HEK293 (cell line): ENCODE measurements at regions not wholly inside any gene's neighbourhood (a gene's known extent, or its start where the extent isn't known, plus 50 kb on each side); places are given as distances from the start of the nearest gene placed in this dataset.
"Not testable (repeated sequence)": the region's sequence is repeated elsewhere in the genome, so short reads cannot be mapped to it uniquely, and the experiment has no call there.

Source experiments
- CTCF ChIA-PET: fragments of 350-600 bp; formaldehyde crosslinking; extraction: SDS; loops from one replicate; lab custom pipeline; 2021; ENCODE audit warnings: antibody characterized with exemption; lab: Yijun Ruan, JAX
- POLR2A ChIA-PET: fragments of 300-600 bp; formaldehyde crosslinking; extraction: SDS; loops from one replicate; lab custom pipeline; 2020; ENCODE audit warnings: antibody characterized with exemption, inconsistent platforms; lab: Yijun Ruan, JAX
- H3K27ac ChIP-seq: fragments of 200-500 bp; sonication (Bioruptor generic); 2 replicates; pipeline ENCODE4 v1.5.1; 2014; ENCODE audit warnings: low read depth, low read length, control low read depth, inconsistent platforms; ENCODE audit errors: extremely low read depth
- H3K36me3 ChIP-seq, 2 experiments: fragments of 200-500 bp in 1 of 2; sonication (Bioruptor generic) in 1 of 2; 1 replicate in 1 of 2; 2 replicates in 1 of 2; pipeline ENCODE4 v1.5.1; 2014 to 2017; ENCODE audit warnings: inconsistent platforms in 2 of 2, low read length in 2 of 2; ENCODE audit not compliant: control insufficient read depth in 2 of 2, insufficient read depth in 1 of 2
- H3K4me1 ChIP-seq: fragments of 200-500 bp; sonication (Bioruptor generic); 2 replicates; pipeline ENCODE4 v1.5.1; 2014; ENCODE audit warnings: mild to moderate bottlenecking, low read length, inconsistent platforms; ENCODE audit not compliant: control insufficient read depth, insufficient read depth
- H3K4me3 ChIP-seq: 2 replicates; pipeline ENCODE4 v1.5.1; 2011; ENCODE audit warnings: low read depth, mild to moderate bottlenecking, control low read depth, low read length, moderate library complexity
- H3K9me3 ChIP-seq: fragments of 200-500 bp; sonication (Bioruptor generic); 2 replicates; pipeline ENCODE4 v1.5.1; 2014; ENCODE audit warnings: low read depth, low read length, inconsistent platforms; ENCODE audit not compliant: control insufficient read depth, insufficient read depth
- BCL11B ChIP-seq: fragments of 450-650 bp; formaldehyde crosslinking; IDR thresholded peaks from 2 replicates; pipeline ENCODE4 v1.5.1; 2016; ENCODE audit warnings: low read depth, missing biosample characterization, missing genetic modification characterization
- HOXC10 ChIP-seq: sonication (generic); formaldehyde crosslinking; IDR thresholded peaks from 2 replicates; pipeline ENCODE4 v1.8.1; 2023; ENCODE audit warnings: mild to moderate bottlenecking, missing genetic modification reagents
- HOXD13 ChIP-seq: sonication (generic); formaldehyde crosslinking; IDR thresholded peaks from 2 replicates; pipeline ENCODE4 v1.8.0; 2022; ENCODE audit warnings: missing genetic modification reagents, borderline replicate concordance
- WT1 ChIP-seq: fragments of 450-650 bp; formaldehyde crosslinking; IDR thresholded peaks from 2 replicates; pipeline ENCODE4 v1.5.1; 2016; ENCODE audit warnings: missing biosample characterization, missing genetic modification characterization
- ZBTB49 ChIP-seq: fragments of 450-650 bp; formaldehyde crosslinking; IDR thresholded peaks from 2 replicates; pipeline ENCODE4 v1.5.1; 2016; ENCODE audit warnings: missing biosample characterization, missing genetic modification characterization, low read depth
- ZBTB8A ChIP-seq: fragments of 450-650 bp; formaldehyde crosslinking; IDR thresholded peaks from 2 replicates; pipeline ENCODE4 v1.5.1; 2016; ENCODE audit warnings: missing biosample characterization, missing genetic modification characterization
- ZNF121 ChIP-seq: fragments of 450-650 bp; formaldehyde crosslinking; IDR thresholded peaks from 2 replicates; pipeline ENCODE4 v1.5.1; 2016; ENCODE audit warnings: missing biosample characterization, missing genetic modification characterization
- ZNF202 ChIP-seq: fragments of 450-650 bp; formaldehyde crosslinking; IDR thresholded peaks from 2 replicates; pipeline ENCODE4 v1.5.1; 2016; ENCODE audit warnings: missing biosample characterization, missing genetic modification characterization, borderline replicate concordance
- ZNF248 ChIP-seq: fragments of 450-650 bp; formaldehyde crosslinking; IDR thresholded peaks from 2 replicates; pipeline ENCODE4 v1.5.1; 2017; ENCODE audit warnings: missing biosample characterization, missing genetic modification characterization
- ZNF510 ChIP-seq: fragments of 450-650 bp; formaldehyde crosslinking; IDR thresholded peaks from 2 replicates; pipeline ENCODE4 v1.5.1; 2018; ENCODE audit warnings: mild to moderate bottlenecking, missing genetic modification characterization, missing biosample characterization; ENCODE audit not compliant: insufficient replicate concordance
- ZNF701 ChIP-seq: fragments of 450-650 bp; formaldehyde crosslinking; IDR thresholded peaks from 2 replicates; pipeline ENCODE4 v1.5.1; 2016; ENCODE audit warnings: missing biosample characterization, missing genetic modification characterization
- ZNF747 ChIP-seq: fragments of 450-650 bp; formaldehyde crosslinking; IDR thresholded peaks from 2 replicates; pipeline ENCODE4 v1.5.1; 2016; ENCODE audit warnings: missing biosample characterization, missing genetic modification characterization
- TF ChIP-seq, protein P1 (sequence below): fragments of 450-650 bp; formaldehyde crosslinking; IDR thresholded peaks from 2 replicates; pipeline ENCODE4 v1.5.1; 2016; ENCODE audit warnings: missing biosample characterization, missing genetic modification characterization
- TF ChIP-seq, protein P2 (sequence below): fragments of 450-650 bp; formaldehyde crosslinking; IDR thresholded peaks from 2 replicates; pipeline ENCODE4 v1.5.1; 2016; ENCODE audit warnings: missing biosample characterization, missing genetic modification characterization
- TF ChIP-seq, protein P3 (sequence below): fragments of 450-650 bp; formaldehyde crosslinking; IDR thresholded peaks from 2 replicates; pipeline ENCODE4 v1.5.1; 2016; ENCODE audit warnings: missing biosample characterization, missing genetic modification characterization, borderline replicate concordance
- TF ChIP-seq, protein P4 (sequence below): fragments of 450-650 bp; formaldehyde crosslinking; IDR thresholded peaks from 2 replicates; pipeline ENCODE4 v1.5.1; 2017; ENCODE audit warnings: missing biosample characterization, missing genetic modification characterization
- TF ChIP-seq, protein P5 (sequence below): fragments of 450-650 bp; formaldehyde crosslinking; optimal IDR thresholded peaks from 2 replicates; pipeline ENCODE3; 2016; ENCODE audit warnings: missing biosample characterization, mild to moderate bottlenecking, missing genetic modification characterization

DNA sequence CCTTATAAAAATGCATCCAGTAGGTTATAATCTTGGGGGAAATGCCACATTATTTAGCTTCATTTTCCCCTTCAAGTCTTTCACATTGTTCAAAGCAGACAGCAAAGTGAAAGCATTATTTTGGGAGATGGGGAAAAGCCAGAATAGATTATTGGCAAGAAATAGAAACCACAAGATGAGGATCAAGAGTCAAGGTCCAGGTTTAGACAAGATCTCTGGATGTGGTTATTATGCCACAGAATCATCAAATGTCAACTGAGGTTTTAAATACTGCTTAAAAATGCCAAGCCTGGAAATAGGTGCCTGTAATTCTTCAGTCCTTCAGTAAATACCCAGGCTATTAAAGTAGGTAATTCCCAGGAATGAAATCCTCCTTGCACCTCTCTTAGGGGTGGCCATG is 65.1 kb upstream of the ALOX12 start:
- H3K4me1 ChIP-seq = no peaks in the 10 kb centered on the region
- H3K27ac ChIP-seq = no peak overlapping the region
- no peak overlapping the region for H3K4me3 ChIP-seq
- TF ChIP-seq ZNF202 (tag by site-specific recombination) (no peak), ZNF121 (tag by site-specific recombination) (no peak), ZBTB8A (no peak), HOXD13 (CRISPR knock-in tag) (no peak)
- TF ChIP-seq, protein P1, sequence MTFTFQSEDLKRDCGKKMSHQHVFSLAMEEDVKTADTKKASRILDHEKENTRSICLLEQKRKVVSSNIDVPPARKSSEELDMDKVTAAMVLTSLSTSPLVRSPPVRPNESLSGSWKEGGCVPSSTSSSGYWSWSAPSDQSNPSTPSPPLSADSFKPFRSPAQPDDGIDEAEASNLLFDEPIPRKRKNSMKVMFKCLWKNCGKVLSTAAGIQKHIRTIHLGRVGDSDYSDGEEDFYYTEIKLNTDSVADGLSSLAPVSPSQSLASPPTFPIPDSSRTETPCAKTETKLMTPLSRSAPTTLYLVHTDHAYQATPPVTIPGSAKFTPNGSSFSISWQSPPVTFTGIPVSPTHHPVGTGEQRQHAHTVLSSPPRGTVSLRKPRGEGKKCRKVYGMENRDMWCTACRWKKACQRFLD (tag by site-specific recombination) = no peak
- ChIA-PET CTCF (interaction anchor here (1.3 to 4.1 kb wide), 2 partner anchors 10 to 20 kb away, joined by 4 to 22 read pairs; no protein-coding TSS in a partner anchor), POLR2A (no interaction called here)
- no peaks in the 10 kb centered on the region for H3K9me3 ChIP-seq
- H3K36me3 ChIP-seq = no peaks in the 10 kb centered on the region

DNA sequence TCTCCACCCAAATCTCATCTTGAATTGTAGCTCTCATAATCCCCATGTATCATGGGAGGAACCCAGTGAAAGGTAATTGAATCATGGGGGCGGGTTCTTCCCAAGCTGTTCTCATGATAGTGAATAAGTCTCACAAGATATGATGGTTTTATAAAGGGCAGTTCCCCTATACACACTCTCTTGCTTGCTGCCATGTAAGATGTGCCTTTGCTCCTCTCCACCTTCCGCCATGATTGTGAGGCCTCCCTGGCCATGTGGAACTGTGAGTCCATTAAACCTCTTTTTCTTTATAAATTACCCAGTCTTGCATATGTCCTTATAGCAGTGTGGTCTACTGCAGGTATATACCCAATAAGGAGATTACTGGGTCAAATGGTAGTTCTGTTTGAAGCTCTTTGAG is 61.3 kb upstream of the ALOX12 start:
- H3K9me3 ChIP-seq, H3K36me3 ChIP-seq, H3K4me1 ChIP-seq, H3K27ac ChIP-seq, H3K4me3 ChIP-seq: not testable (repeated sequence)
- ChIA-PET CTCF (interaction anchor here (1.3 to 1.8 kb wide), 2 partner anchors 24 to 91 kb away, joined by 4 to 9 read pairs; no protein-coding TSS in a partner anchor), POLR2A (interaction anchor here (0.6 kb wide), 1 partner anchor 9 kb away, joined by 3 read pairs; no protein-coding TSS in a partner anchor)

GRCh38 chr17:6936370-6937028 is 59.4 kb upstream of the ALOX12 start:
- Histone ChIP-seq H3K27ac (no peak overlapping the region), H3K9me3 (no peaks in the 10 kb centered on the region), H3K4me1 (no peaks in the 10 kb centered on the region), H3K36me3 (no peaks in the 10 kb centered on the region), H3K4me3 (no peak overlapping the region)
- CTCF ChIA-PET = interaction anchor here (1.5 kb wide), 1 partner anchor 22 kb away, joined by 4 read pairs; no protein-coding TSS in a partner anchor
- POLR2A ChIA-PET = no interaction called here
- no peak for TF ChIP-seq ZNF248 (tag by site-specific recombination)
- TF ChIP-seq, protein P2, sequence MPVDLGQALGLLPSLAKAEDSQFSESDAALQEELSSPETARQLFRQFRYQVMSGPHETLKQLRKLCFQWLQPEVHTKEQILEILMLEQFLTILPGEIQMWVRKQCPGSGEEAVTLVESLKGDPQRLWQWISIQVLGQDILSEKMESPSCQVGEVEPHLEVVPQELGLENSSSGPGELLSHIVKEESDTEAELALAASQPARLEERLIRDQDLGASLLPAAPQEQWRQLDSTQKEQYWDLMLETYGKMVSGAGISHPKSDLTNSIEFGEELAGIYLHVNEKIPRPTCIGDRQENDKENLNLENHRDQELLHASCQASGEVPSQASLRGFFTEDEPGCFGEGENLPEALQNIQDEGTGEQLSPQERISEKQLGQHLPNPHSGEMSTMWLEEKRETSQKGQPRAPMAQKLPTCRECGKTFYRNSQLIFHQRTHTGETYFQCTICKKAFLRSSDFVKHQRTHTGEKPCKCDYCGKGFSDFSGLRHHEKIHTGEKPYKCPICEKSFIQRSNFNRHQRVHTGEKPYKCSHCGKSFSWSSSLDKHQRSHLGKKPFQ = no peak
- no peak for TF ChIP-seq ZBTB49 (tag by site-specific recombination)
- no peak for TF ChIP-seq ZNF121 (tag by site-specific recombination)
- no peak for TF ChIP-seq BCL11B (tag by site-specific recombination)
- TF ChIP-seq, protein P3, sequence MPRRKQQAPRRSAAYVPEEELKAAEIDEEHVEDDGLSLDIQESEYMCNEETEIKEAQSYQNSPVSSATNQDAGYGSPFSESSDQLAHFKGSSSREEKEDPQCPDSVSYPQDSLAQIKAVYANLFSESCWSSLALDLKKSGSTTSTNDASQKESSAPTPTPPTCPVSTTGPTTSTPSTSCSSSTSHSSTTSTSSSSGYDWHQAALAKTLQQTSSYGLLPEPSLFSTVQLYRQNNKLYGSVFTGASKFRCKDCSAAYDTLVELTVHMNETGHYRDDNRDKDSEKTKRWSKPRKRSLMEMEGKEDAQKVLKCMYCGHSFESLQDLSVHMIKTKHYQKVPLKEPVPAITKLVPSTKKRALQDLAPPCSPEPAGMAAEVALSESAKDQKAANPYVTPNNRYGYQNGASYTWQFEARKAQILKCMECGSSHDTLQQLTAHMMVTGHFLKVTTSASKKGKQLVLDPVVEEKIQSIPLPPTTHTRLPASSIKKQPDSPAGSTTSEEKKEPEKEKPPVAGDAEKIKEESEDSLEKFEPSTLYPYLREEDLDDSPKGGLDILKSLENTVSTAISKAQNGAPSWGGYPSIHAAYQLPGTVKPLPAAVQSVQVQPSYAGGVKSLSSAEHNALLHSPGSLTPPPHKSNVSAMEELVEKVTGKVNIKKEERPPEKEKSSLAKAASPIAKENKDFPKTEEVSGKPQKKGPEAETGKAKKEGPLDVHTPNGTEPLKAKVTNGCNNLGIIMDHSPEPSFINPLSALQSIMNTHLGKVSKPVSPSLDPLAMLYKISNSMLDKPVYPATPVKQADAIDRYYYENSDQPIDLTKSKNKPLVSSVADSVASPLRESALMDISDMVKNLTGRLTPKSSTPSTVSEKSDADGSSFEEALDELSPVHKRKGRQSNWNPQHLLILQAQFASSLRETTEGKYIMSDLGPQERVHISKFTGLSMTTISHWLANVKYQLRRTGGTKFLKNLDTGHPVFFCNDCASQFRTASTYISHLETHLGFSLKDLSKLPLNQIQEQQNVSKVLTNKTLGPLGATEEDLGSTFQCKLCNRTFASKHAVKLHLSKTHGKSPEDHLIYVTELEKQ (tag by site-specific recombination) = no peak
- no peak for TF ChIP-seq ZNF701 (tag by site-specific recombination)
- no peak for TF ChIP-seq HOXC10 (CRISPR knock-in tag)
- TF ChIP-seq, protein P4, sequence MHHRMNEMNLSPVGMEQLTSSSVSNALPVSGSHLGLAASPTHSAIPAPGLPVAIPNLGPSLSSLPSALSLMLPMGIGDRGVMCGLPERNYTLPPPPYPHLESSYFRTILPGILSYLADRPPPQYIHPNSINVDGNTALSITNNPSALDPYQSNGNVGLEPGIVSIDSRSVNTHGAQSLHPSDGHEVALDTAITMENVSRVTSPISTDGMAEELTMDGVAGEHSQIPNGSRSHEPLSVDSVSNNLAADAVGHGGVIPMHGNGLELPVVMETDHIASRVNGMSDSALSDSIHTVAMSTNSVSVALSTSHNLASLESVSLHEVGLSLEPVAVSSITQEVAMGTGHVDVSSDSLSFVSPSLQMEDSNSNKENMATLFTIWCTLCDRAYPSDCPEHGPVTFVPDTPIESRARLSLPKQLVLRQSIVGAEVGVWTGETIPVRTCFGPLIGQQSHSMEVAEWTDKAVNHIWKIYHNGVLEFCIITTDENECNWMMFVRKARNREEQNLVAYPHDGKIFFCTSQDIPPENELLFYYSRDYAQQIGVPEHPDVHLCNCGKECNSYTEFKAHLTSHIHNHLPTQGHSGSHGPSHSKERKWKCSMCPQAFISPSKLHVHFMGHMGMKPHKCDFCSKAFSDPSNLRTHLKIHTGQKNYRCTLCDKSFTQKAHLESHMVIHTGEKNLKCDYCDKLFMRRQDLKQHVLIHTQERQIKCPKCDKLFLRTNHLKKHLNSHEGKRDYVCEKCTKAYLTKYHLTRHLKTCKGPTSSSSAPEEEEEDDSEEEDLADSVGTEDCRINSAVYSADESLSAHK (tag by site-specific recombination) = no peak
- TF ChIP-seq, protein P5, sequence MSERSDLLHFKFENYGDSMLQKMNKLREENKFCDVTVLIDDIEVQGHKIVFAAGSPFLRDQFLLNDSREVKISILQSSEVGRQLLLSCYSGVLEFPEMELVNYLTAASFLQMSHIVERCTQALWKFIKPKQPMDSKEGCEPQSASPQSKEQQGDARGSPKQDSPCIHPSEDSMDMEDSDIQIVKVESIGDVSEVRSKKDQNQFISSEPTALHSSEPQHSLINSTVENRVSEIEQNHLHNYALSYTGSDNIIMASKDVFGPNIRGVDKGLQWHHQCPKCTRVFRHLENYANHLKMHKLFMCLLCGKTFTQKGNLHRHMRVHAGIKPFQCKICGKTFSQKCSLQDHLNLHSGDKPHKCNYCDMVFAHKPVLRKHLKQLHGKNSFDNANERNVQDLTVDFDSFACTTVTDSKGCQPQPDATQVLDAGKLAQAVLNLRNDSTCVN = no peak
- no peak for TF ChIP-seq ZNF510 (tag by site-specific recombination)
- no peak for TF ChIP-seq WT1 (tag by site-specific recombination)
- TF ChIP-seq ZNF747 (tag by site-specific recombination) = no peak
